Activated naive CD8-positive, alpha-beta T cell treated with anti-CD3 and anti-CD28 coated beads, Interleukin-2, amount 50 U/mL, for 16 hours (primary cell): ENCODE measurements at regions not wholly inside any gene's neighbourhood (a gene's known extent, or its start where the extent isn't known, plus 50 kb on each side); places are given as distances from the start of the nearest gene placed in this dataset.

Experiments
- DNase-seq: peaks from one replicate; pipeline ENCODE4 v3.0.0-alpha.2; 2020; ENCODE audit warnings: low read depth, low spot score

GRCh38 chr1:116819081-116819480 is 64.9 kb downstream of the CD2 start:
- no peak for DNase-seq

GRCh38 chr1:116820369-116820768 is 66.1 kb downstream of the CD2 start:
- DNase-seq, result no peak

DNA sequence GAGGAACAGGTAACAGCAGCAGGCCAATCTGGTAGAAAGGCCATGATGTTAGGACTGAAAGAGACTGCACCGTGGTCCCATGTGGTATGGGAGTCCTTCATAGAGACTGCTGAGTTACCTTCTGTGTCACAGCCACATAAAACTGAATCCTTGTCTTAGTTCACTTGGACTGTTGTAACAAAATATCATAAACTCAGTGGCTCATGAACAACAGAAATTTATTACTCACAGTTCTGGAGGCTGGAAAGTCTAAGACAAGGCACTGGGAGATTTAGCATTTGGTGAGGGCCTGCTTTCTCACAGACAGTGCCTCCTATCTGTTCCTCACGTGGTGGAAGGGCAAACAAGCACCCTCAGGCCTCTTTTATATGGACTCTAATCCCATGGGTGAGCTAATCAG is 67.5 kb downstream of the CD2 start:
- DNase-seq, result no peak

DNA sequence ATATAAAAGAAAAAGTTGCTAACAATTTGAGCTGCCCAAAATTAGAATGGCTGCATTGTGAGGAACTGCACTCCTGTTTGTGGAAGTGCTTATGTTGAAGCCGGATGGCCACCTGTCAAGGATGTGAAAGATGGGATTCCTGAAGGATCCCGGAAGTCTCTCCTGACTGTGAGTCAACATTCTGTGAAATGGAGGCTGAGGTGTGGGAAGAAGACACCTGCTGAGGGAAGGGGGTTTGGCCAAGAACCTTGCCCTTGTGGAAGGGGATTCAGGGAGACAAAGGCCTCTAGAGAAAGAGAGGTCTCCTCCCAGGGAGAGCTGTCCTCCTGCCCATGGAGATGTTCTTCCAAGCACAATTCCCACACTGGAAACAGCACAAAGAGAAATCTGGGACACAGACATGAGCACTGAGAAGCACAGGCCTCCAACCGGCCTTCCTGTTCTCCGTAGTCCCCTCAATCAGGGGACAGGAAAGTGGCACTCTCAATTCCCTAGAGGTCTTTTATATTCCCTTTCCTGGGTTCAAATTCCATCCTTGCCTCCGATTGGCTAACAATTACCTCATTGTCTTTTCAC is 70.5 kb downstream of the CD2 start:
- no peak for DNase-seq

GRCh38 chr1:116825207-116825719 is 71.0 kb downstream of the CD2 start:
- DNase-seq, result no peak

- DNase-seq, result no peak
These were observed 71.6 kb downstream of the CD2 start for GRCh38 chr1:116825720-116826438.

GRCh38 chr1:116826818-116827606 is 72.8 kb downstream of the CD2 start:
- peak; percentile 45 for DNase-seq

- no peak for DNase-seq
These were observed 73.4 kb downstream of the CD2 start for GRCh38 chr1:116827607-116828105.

GRCh38 chr1:116832308-116832931 is 77.3 kb upstream of the PTGFRN start:
- DNase-seq, result no peak

GRCh38 chr1:116832932-116833578 is 76.7 kb upstream of the PTGFRN start:
- no peak for DNase-seq

- DNase-seq, result no peak
These were observed 76.0 kb upstream of the PTGFRN start for GRCh38 chr1:116833718-116834117.

GRCh38 chr1:116834595-116834994 is 75.1 kb upstream of the PTGFRN start:
- no peak for DNase-seq

DNA sequence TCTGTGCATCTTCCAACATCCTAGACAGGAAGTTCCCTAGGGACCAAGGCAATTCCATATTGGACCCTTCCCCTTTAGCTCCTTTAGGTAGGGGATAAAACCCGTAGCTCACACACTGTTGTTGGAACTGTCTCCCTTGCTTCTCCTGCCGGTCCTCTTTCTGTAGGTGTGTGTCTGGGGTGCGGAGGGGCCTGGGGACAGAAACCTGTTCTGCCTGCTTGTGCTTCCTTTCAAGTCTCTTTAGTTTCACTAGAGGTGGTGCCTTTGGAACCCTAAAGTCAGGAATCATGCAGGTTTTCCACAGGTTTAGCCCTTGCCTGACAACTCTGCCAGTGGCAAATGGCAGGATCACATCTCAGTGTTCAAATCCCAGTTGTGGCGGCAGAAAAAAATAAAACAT is 74.6 kb upstream of the PTGFRN start:
- DNase-seq, result no peak

GRCh38 chr1:116836099-116836498 is 73.6 kb upstream of the PTGFRN start:
- DNase-seq, result no peak

GRCh38 chr1:116841569-116842344 is 68.0 kb upstream of the PTGFRN start:
- DNase-seq, result no peak

- DNase-seq, result no peak
These were observed 67.1 kb upstream of the PTGFRN start for GRCh38 chr1:116842654-116843053.

DNA sequence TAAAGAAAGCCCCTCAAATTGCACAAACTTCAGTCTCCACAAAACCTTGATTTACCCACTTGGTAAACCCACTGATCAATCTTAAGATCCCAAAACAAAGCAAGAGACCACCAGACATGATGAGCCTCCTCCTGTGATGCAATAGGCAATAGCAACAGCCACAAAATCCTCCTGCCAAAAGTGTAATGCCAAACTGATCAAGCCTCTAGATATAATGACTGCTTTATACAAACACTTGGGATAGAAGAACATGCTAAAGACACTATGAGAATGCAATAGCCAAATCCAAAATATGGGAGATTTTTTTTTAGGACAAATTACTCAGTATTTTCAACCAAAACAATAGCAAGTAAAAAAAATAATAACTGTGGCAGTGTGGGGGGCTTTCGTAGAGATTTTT is 64.9 kb upstream of the PTGFRN start:
- DNase-seq, result no peak

GRCh38 chr1:116847190-116847589 is 62.5 kb upstream of the PTGFRN start:
- no peak for DNase-seq

GRCh38 chr1:116847688-116848531 is 61.8 kb upstream of the PTGFRN start:
- no peak for DNase-seq

GRCh38 chr1:116850436-116850835 is 59.3 kb upstream of the PTGFRN start:
- no peak for DNase-seq
